GM20431 (cell line): ENCODE measurements at regions not wholly inside any gene's neighbourhood (a gene's known extent, or its start where the extent isn't known, plus 50 kb on each side); places are given as distances from the start of the nearest gene placed in this dataset.

Experiments used
- in situ Hi-C: fragments of 300-500 bp; cut with MseI, MboI; formaldehyde crosslinking; loops from one replicate; pipeline ENCODE4 v1.15.0; 2020; ENCODE audit warnings: low sequenced_read_pairs; ENCODE audit not compliant: unreplicated experiment

DNA sequence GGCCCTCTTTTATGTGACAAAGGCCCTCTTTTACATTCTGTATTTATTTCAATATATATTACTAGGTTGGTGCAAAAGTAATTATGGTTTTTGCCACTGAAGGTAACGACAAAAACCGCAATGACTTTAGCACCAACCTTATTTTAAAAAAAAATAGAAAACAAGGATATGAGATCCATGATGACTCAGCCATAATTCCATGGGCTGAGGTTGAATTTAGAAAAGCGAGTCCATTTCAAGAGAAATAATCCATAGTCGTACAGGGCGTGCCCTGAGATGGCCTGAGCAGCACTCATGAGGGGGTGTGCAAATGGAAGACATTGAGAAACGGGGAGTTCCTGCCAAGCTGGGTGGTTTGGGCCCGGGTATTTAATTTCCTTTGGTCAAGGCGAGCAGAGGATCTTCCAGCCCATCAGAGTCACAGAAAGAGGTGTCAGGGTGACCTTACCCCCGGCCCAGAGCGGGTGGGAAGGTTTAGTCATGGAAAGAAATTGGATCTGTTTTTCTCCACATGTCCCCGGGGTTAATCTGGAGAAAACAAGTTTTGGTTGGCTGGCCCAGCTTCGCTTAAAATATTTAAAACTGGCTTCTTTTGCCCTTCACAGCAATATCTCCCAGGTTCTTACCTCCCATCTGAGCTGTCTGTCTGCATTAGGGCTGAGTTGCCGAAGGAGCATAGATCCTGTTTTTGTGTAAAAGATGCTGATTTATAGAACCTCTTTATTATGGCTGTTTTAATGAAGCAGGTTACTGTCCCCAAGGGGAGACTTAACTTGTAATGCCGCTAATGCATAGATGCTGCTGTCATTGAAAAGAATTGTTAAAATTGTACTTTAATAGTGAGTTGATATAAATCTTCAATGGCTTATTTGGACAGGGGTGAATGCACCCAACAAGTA is 255.6 kb downstream of the PREX1 start:
- in situ Hi-C loops, result no loop called here

DNA sequence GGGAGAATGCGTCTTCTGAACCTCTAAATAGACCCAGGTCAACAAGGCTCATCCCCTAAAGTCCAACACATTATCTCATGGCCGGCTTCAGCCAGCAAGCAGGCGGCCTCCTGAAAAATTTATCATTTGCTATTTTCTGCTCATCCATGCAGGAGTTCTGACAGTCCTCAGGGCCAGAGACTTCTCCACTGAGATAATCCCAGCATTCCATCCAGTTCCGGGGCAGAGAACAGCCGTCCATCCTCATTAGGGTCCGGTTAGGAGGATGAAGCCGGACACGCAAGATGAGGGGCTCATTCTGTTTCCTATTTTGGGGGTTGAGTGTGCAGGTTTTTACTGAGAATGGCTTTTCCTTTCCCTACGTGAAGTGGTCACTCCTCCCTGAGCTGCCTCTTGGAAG is 258.1 kb downstream of the PREX1 start:
- in situ Hi-C loops, result no loop called here

DNA sequence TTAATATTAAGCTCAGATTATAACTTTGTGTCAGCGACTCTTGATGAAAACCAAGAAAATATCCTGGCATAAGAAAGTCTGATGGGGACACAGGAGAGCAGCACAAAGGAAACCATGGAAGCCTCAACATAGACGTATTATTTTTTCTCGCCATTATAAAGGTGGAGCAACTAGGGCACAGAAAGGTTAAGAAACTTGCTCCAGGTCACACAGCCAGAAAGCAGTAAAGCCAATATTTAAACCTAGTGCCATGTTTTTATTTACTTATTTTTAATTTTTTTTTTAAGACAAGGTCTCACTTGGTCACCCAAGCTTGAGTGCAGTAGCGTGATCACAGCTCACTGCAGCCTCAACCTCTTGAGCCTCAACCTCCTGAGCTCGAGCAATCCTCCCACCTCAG is 259.3 kb downstream of the PREX1 start:
- in situ Hi-C loops, result no loop called here

DNA sequence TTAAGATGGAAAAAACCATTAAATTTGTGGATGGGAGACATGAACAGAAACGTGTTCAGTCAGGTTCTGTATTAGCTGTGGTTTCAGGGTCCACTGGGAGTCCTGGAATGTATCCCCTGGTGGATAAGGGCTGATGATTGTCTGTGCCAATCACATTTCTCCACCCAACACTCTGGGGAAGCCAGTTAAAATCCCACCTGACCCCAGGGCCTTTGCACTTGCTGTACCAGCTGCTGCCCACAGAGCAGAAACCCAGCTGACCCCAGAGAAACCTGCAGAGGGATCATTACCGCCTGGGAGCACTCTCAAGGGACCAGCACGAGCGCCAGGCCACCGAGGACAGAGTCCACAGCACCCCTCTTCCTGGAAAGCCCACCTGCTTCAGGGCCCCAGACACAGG is 260.7 kb downstream of the PREX1 start:
- in situ Hi-C loops, result no loop called here

DNA sequence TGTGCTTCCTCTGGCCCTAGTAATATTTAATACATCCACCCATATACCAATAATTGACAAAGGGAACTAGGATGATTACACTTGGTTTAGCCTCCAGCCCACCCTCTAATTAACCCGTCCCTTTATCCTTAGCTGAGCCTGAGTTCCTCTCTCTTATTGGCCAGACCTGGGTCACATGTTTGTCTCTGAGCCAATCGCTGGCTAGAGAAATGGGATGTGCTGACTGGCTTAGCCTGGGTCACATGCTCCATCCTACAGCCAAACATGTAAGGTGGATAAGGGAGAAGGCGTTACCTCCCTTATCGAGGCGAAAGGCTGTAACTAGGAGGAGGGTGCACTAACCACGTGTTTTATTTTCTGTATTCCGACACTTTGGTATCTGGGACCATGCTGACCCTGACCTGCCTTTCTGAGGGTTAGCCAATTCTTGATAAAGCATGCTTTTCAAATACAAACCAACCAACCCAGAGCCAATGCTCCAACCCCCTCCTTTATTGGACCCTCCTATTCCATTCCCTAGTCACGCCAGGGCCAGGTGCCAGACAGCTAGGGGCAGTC is 262.7 kb downstream of the PREX1 start:
- in situ Hi-C loops, result no loop called here

DNA sequence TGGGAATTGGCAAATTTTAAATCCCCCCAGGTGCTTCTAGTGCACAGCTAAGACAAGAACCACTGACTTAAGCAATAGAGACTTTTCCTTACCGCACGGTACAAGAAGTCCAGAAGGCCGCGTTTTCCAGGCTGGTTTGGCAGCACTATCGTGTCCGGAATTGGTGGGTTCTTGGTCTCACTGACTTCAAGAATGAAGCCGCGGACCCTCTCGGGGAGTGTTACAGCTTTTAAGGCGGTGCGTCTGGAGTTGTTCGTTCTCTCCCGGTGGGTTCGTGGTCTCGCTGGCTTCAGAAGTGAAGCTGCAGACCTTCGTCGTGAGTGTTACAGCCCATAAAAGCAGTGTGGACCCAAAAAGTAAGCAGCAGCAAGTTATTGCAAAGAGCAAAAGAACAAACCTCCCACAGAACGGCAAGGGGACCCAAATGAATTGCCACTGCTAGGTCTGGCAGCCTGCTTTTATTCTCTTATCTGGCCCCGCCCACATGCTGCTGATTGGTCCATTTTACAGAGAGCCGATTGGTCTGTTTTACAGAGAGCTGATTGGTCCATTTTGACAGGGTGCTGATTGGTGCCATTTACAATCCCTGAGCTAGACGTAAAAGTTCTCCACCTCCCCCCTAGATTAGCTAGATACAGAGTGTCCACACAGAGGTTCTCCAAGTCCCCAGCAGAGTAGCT is 264.5 kb downstream of the PREX1 start:
- in situ Hi-C loops, result no loop called here

DNA sequence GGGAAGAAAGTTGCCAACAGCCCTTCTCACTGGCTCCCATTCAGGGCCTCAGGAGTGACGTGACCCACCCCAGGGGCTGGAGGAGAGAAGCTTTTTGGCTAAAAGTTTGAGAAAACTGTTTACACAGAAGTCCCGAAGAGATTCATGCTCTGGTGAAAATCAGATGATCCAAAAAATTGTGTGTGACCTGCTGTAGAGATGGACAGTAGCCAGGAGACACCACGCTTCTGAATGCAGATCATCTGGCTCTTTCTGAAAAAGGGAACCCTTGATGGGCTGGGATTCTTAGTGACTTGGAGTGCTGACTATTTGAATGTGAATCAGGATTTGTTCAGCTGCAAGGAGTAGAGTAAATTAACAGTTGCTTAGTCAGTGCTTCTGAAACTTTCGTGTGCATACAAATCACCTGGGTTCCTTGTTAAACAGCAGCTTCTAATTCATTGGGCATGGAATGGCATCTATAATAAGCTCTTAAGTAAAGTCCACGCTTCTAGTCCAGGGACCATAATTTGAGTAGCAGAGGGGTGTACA is 265.1 kb downstream of the PREX1 start:
- in situ Hi-C loops, result no loop called here

DNA sequence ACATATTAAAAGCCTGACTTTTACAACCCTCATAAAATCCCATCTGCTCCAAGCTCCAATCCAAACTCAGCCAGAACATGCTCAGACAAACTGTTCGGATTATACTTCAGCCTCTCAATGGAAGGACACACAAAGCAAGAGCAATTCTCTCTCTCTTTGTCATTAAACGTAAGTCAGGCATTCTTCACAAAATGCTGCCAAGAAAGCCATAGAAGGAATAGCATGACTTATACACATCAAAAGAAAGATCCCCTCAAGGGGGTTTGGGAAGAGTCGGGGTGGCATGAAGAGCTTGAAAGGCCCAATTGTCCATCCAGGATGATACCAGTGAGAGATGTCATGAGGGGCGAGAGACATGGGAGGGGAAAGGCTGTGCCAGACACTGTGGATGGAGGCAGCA is 268.9 kb downstream of the PREX1 start:
- in situ Hi-C loops, result no loop called here

DNA sequence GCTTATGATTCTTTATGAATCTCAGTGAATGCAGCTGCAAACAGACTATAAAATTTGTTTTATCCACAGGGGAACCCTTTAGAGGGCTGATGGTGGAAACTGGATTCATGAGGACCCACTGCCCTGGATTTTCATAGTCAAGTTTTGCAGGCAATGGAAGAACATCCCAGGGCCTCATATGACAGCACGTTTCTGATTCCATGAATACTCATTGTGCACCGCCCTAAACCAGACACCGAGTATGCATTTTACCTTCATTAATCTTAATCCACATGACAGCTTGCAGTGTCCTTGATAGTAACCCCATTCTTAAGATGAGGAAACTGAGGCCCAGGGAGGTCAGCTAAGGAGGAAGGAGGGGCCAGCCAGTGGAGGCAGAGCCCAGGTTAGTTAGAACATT is 270.4 kb downstream of the PREX1 start:
- in situ Hi-C loops, result no loop called here

DNA sequence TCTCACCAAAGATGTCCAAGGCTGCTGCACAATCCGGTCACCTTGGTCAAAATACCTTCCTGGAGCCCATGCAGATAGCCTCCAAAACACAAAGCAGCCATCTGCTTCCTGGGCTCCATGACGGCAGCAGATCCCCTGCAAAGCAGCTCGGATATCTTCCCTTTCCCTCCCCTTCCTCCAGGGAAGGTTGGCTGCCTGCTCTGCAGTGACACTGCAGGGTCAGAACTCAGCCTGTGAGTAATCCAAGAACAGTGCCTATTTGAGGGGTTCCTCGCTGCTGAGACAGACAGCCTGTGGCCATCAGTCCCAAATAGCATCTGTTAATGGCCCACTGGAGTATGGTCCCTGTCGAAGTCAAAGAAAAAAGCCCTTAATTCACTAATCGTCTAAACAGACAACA is 270.8 kb downstream of the PREX1 start:
- in situ Hi-C loops, result no loop called here

DNA sequence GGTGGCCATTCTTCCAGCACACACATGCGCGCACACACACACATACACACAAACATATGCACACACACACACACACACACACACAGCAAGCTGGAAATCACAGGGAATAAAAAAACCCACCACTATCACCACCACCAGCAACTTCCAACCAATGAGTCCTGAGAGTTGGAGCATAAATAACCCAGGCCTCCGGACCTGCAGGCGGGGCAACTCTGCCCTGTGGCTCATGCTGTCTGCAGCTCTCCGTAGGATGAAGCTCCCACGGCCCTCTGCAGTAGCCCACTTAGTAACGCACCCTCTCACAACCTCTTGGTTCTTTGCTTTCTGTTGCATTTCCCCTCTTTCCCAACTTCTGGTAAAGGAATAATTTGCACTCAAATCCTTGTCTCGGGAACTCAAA is 275.2 kb downstream of the PREX1 start:
- in situ Hi-C loops, result no loop called here

DNA sequence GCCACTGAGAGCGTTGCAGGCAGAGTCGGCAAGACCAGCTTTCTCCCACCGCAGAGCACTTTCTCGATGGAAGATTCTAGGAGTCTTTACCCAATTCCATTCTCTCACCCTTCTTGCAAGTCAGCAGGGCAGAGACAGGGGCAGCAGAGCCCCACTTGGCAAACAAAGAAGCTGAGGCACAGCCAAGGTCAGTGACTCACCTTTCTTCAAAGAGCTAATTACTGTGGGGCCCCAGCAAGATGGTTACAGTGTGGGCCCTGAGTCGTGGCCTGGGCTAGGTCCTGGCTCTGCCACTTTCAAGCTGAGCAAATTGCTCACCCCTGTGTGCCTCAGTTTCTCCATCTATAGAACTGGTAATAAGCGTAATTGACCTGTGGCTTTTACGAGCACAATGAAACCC is 277.0 kb downstream of the PREX1 start:
- in situ Hi-C loops, result no loop called here

DNA sequence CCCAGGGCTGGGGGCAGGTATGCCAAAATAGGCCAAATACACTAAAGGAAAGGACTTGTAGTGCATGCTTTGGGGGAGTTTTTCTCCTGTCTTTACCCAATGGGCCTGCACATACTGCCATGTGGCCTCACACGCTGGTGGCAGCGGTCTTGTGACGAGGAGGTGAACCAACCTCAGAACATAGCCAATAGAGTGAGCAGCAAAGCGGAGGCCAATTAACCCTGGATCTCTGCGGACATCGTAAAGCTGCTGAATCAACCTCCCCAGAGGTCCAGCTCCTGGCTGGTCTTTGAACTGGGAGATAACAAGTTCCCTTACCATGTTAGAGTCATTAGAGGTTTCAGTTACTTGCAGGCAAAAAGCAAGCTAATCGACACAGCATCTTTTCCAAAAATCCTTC is 280.1 kb downstream of the PREX1 start:
- in situ Hi-C loops, result no loop called here

DNA sequence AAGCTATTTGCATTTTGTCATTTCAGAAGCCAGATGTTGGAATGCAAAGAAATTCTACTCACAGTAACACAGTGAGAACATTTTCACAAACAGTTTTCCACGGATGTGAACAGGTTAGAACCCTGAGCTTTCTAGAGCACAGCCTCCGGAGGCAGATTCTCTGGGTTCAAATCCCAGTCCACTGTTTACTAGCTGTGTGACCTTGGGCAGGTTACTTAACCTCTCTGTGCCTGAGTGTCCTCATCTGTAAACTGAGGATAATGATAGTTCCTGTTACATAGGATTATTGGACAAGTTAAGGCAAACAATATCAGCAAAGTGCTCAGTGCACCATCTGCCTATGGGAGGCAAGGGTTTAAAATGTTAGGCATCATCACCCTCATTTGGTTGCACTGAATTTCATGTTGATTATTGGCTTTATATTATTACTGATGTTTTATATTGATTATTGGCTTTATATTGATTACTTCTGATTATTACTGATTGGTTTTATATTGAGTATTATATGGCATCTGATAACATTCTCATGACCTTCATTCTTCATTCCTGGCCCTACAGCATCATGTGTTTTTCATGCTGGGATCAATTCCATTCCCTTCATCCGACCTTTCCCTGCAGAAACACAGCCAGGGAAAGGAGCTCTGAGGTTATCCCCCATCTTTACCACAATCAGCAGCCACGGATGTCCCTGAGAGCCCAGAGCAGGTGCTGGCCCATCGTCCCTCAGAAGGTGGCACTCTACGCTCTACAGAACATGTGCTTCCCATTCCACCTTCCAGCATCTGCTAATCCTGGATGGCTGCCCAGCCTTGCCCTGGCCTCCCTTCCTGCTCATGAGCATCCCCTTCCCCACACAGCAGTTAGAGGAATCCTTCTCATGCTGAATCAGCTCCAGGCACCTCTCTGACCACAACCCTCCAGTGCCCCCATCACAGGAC is 283.1 kb downstream of the PREX1 start:
- in situ Hi-C loops, result no loop called here

DNA sequence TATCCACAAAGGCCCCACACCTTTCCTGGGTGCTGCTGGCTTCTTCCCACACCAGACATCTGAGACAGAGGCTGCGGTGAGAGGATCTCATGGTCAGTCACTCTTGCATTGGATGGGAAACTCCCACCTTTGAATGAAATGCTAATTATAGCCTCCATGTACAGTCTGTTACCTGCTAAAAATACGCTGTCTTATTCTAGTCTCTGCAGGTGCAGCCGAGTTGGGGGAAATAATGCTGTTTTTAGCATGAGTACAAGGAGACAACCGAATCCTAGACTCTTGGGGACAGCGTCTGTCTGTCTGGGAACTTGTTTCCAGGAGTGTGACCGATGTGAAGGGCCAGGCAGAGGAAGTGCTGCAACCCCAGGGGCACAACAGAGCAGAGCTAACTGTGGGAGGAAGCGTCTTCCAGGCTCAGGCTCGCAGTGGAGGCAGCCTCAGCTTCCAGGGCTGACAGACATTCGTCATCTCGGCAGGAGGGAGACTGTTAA is 286.2 kb downstream of the PREX1 start:
- in situ Hi-C loops, result no loop called here

DNA sequence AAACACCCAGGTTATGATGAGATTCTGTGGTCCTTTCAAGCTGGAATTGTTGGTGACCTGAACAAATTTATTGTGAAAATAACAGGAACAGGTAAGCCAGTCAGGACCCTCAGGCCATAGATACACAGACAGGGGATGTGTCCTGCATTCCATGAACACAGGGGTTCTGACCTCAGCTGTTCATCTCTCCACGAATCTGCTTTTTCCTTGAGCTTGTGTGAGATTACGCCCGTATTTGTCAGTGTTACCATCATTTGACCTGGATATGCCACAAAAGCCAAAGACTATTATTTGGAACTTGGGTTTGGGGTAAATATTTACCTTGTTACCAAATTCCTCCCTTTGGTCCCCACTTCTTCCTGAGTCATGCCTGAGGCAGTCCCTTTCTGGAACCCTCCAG is 288.9 kb downstream of the PREX1 start:
- in situ Hi-C loops, result no loop called here

DNA sequence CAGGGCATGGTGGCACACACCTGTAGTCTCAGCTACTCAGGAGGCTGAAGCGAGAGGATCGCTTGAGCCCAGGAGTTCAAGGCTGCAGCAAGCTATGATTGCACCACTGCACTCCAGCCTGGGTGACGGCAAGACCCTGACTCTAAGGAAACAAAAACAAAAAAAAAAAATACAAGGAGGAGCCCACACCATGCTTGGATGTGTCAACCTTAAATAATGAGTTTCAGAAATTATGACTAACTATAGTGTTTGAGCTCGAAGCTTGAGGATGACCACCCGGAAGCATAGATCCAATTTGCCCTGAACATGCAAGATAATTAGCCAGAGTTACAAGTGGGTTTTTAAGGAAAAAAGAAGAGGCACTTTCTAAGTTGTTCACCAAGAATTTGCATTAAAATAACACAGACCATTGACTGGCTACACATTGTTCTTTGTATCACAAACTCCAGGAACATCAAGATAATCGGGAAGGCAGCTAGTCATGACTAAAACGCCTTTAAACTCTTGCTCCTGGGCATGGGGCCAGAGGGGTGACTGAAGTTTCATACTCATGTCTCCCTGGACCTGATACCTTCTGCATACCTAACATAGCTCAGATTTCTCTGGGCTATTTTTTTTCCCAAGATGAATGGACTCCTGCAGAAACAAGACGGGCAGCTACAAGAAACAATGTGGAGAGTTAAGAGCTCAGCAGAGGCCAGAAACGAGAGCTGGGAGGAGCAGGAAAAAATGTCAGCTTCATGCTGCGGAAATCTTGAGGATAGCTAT is 289.6 kb downstream of the PREX1 start:
- in situ Hi-C loops, result no loop called here

DNA sequence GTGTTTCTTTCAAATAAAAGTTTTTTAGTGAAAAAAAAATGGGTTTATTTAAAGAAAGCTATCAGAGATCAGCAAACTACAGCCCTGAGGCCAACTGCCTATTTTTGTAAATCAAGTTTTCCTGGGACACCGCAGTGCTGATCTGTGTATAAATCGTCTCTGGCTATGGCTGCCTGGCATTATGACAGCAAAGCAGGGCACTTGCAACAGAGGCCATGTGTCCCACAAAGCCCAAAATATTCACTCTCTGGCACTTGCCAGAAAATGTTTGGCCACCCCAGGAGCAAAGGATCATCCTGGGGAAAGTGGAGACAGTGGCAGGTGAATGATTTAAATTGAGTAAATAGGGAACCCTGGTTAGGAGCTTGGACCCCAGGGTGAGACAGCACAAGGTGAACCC is 291.6 kb downstream of the PREX1 start:
- in situ Hi-C loops, result no loop called here

DNA sequence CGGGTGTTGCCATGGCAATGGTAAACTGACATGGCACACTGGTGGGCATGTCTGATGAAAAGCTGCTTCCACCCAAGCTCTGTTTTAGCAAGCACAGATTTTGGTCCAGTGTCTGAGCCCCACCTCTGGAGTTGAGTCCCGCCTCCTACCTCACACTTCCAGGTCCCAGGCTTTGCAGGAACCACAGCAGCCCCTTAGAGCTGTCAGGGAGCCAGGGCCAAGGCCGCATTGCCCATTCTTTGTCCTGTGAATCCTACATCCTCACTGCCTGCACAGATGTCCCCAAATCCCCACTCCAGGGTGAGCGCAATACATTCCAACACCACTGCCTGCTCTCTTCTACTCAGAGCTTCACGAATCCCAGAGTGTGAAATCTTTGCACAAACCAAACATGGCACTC is 292.2 kb downstream of the PREX1 start:
- in situ Hi-C loops, result no loop called here
